Neural crest cell (in vitro differentiated cells): ENCODE measurements at regions not wholly inside any gene's neighbourhood (a gene's known extent, or its start where the extent isn't known, plus 50 kb on each side); places are given as distances from the start of the nearest gene placed in this dataset.

ENCODE experiments used
- DNase-seq: peaks from one replicate; pipeline ENCODE4 v3.0.0; 2021; ENCODE audit warnings: low read depth, mixed read lengths, low spot score
- H3K27ac Mint-ChIP-seq: one replicate; pipeline ENCODE4 v1.8.0; 2021; ENCODE audit warnings: mild to moderate bottlenecking, mixed read lengths; ENCODE audit not compliant: unreplicated experiment
- H3K27me3 Mint-ChIP-seq: 2 replicates; pipeline ENCODE4 v1.8.0; 2021; ENCODE audit warnings: low read depth, mild to moderate bottlenecking, mixed read lengths
- H3K36me3 Mint-ChIP-seq: 2 replicates; pipeline ENCODE4 v1.8.0; 2021; ENCODE audit warnings: low read depth, mild to moderate bottlenecking, mixed read lengths
- H3K4me1 Mint-ChIP-seq: 2 replicates; pipeline ENCODE4 v1.8.0; 2021; ENCODE audit warnings: mixed read lengths
- H3K4me3 Mint-ChIP-seq: one replicate; pipeline ENCODE4 v1.8.0; 2021; ENCODE audit warnings: mild to moderate bottlenecking, mixed read lengths
- H3K9me3 Mint-ChIP-seq: 2 replicates; pipeline ENCODE4 v1.8.0; 2021; ENCODE audit warnings: mixed read lengths
- CTCF ChIP-seq: fragments of 200-600 bp; sonication (generic); conservative IDR thresholded peaks from 2 replicates; pipeline ENCODE4 v1.5.0; 2021; ENCODE audit warnings: antibody characterized with exemption, mild to moderate bottlenecking

- TF ChIP-seq CTCF, result no peak
- DNase-seq, result no peak
- H3K4me1 Mint-ChIP-seq, result peaks cover 6% of the 10 kb centered on the region
- no peaks in the 10 kb centered on the region for H3K27me3 Mint-ChIP-seq
- no peak overlapping the region for H3K4me3 Mint-ChIP-seq
- no peaks in the 10 kb centered on the region for H3K9me3 Mint-ChIP-seq
- H3K36me3 Mint-ChIP-seq, result no peaks in the 10 kb centered on the region
- H3K27ac Mint-ChIP-seq, result no peak overlapping the region
Measured at GRCh38 chr5:179418972-179419371, 73.7 kb upstream of the ADAMTS2 start.

- no peak overlapping the region for H3K27ac Mint-ChIP-seq
- peaks cover 3% of the 10 kb centered on the region for H3K9me3 Mint-ChIP-seq
- H3K4me3 Mint-ChIP-seq, result no peak overlapping the region
- no peak for DNase-seq
- no peaks in the 10 kb centered on the region for H3K27me3 Mint-ChIP-seq
- peaks cover 6% of the 10 kb centered on the region for H3K4me1 Mint-ChIP-seq
- TF ChIP-seq CTCF, result no peak
- H3K36me3 Mint-ChIP-seq, result no peaks in the 10 kb centered on the region
Measured at GRCh38 chr5:179417696-179418095, 72.4 kb upstream of the ADAMTS2 start.

GRCh38 chr5:179417016-179417415 is 71.8 kb upstream of the ADAMTS2 start:
- Mint-ChIP-seq H3K9me3 (peaks cover 3% of the 10 kb centered on the region), H3K27ac (peak overlapping the region; percentile 5), H3K4me3 (no peak overlapping the region), H3K36me3 (no peaks in the 10 kb centered on the region), H3K4me1 (peaks cover 6% of the 10 kb centered on the region), H3K27me3 (no peaks in the 10 kb centered on the region)
- no peak for DNase-seq
- TF ChIP-seq CTCF, result no peak

GRCh38 chr5:179416114-179416822 is 71.0 kb upstream of the ADAMTS2 start:
- no peak overlapping the region for H3K27ac Mint-ChIP-seq
- no peak for DNase-seq
- no peak overlapping the region for H3K4me3 Mint-ChIP-seq
- peaks cover 3% of the 10 kb centered on the region for H3K9me3 Mint-ChIP-seq
- H3K27me3 Mint-ChIP-seq, result no peaks in the 10 kb centered on the region
- no peak for TF ChIP-seq CTCF
- peaks cover 6% of the 10 kb centered on the region for H3K4me1 Mint-ChIP-seq
- no peaks in the 10 kb centered on the region for H3K36me3 Mint-ChIP-seq

GRCh38 chr5:179415291-179416060 is 70.2 kb upstream of the ADAMTS2 start:
- H3K36me3 Mint-ChIP-seq, result no peaks in the 10 kb centered on the region
- peaks cover 3% of the 10 kb centered on the region for H3K9me3 Mint-ChIP-seq
- no peak for TF ChIP-seq CTCF

More at GRCh38 chr5:179415291-179416060, 70.2 kb upstream of the ADAMTS2 start:
- no peak for DNase-seq
- Mint-ChIP-seq H3K27ac (no peak overlapping the region), H3K4me1 (peaks cover 6% of the 10 kb centered on the region), H3K27me3 (no peaks in the 10 kb centered on the region), H3K4me3 (no peak overlapping the region)
